ENCODE measurements at regions not wholly inside any gene's neighbourhood (a gene's known extent, or its start where the extent isn't known, plus 50 kb on each side); places are given as distances from the start of the nearest gene placed in this dataset.

- no peaks in the 10 kb centered on the region for H3F3A ChIP-seq (ENCODE audit: insufficient read depth, low read depth)
- ChIA-PET CTCF (no interaction called here), POLR2A (ENCODE audit: unreplicated experiment) (interaction anchor here (0.7 kb wide), 1 partner anchor 920 kb away, joined by 3 read pairs; no protein-coding TSS in a partner anchor)
- H2AFZ ChIP-seq, result no peak overlapping the region
- H4K20me1 ChIP-seq (ENCODE audit: insufficient read depth), result no peaks in the 10 kb centered on the region
- TF ChIP-seq CTCF (conservative IDR thresholded peaks at IDR 0.05) (no peak), EZH2 (IDR thresholded peaks at IDR 0.05; ENCODE audit: low read depth) (no peak)
- no TSS peak for BruUV-seq (replicated peaks)
- no peaks in the 10 kb centered on the region for H3K79me2 ChIP-seq (ENCODE audit: low read depth)
- no peak overlapping the region for H3K4me2 ChIP-seq
- no peaks in the 10 kb centered on the region for H3K27me3 ChIP-seq (ENCODE audit: insufficient read depth, low read depth)
- no peak for DNase-seq
- no peaks in the 10 kb centered on the region for H3K9me3 ChIP-seq (ENCODE audit: insufficient read depth, low read depth)
- H3K36me3 ChIP-seq (ENCODE audit: low read depth), result no peaks in the 10 kb centered on the region
- intact Hi-C loops (cut with micrococcal nuclease; ENCODE audit: unreplicated experiment), result no loop called here
- H3K9me2 ChIP-seq (ENCODE audit: insufficient read depth), result no peaks in the 10 kb centered on the region
- H3K4me1 ChIP-seq (replicated peaks; ENCODE audit: insufficient read depth), result no peaks in the 10 kb centered on the region
- no peak overlapping the region for H3K27ac ChIP-seq
- no peak overlapping the region for H3K4me3 ChIP-seq
These were observed 188.0 kb downstream of the SEMA6A start for GRCh38 chr5:116386633-116387032.

GRCh38 chr5:116382874-116383266 is 191.8 kb downstream of the SEMA6A start:
- Histone ChIP-seq H3K4me3 (no peak overlapping the region), H3K9me3 (ENCODE audit: insufficient read depth, low read depth) (no peaks in the 10 kb centered on the region), H3K79me2 (ENCODE audit: low read depth) (no peaks in the 10 kb centered on the region), H3K36me3 (ENCODE audit: low read depth) (no peaks in the 10 kb centered on the region), H3K4me2 (no peak overlapping the region), H3K4me1 (replicated peaks; ENCODE audit: insufficient read depth) (no peaks in the 10 kb centered on the region), H4K20me1 (ENCODE audit: insufficient read depth) (no peaks in the 10 kb centered on the region), H3K27me3 (ENCODE audit: insufficient read depth, low read depth) (no peaks in the 10 kb centered on the region), H3K9me2 (ENCODE audit: insufficient read depth) (no peaks in the 10 kb centered on the region), H3F3A (ENCODE audit: insufficient read depth, low read depth) (no peaks in the 10 kb centered on the region), H2AFZ (no peak overlapping the region), H3K27ac (no peak overlapping the region)
- no peak for DNase-seq
- ChIA-PET CTCF (no interaction called here), POLR2A (ENCODE audit: unreplicated experiment) (no interaction called here)
- TF ChIP-seq EZH2 (IDR thresholded peaks at IDR 0.05; ENCODE audit: low read depth), result no peak
- TF ChIP-seq CTCF (conservative IDR thresholded peaks at IDR 0.05), result no peak
- intact Hi-C loops (cut with micrococcal nuclease; ENCODE audit: unreplicated experiment), result no loop called here
- BruUV-seq (replicated peaks), result no TSS peak

DNA sequence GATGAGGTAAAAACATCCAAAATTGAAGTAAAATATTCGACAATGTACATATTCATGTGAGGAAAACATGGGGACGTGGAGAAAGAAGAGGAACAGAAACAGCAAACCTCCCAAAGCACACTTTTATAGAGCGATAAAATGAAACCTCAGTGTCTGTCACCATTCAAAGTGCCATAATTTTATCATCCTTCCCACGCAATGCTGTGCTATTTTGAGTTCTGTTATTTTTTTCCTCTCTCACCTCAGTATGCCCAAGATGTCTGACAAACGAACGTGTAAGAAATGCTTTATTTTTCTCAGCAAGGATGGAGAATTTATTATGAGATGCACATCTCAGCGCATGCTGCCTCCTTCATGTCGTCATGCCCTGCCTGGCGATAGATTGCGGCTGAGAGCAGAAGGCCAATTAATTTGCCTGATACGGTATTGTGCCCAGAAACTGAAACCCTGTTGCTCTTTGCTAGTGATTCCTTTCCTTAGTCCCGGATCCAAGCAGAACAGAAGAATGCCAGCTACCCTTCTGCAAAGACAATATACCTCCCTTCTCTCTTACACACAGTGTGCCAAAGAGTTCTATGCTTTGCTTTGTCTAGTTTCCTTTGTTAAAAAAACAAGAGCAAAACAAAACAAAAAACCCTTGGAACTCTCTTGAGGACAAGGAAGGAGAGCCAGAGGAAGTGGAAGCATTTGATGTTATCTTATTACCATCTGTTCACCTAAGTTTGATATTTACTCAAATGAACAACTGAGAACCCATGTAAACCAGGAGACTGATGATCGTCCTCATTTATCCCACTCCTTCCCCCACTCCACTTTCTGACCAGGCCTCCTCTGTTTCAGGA is 192.4 kb downstream of the SEMA6A start:
- Histone ChIP-seq H3K4me1 (replicated peaks; ENCODE audit: insufficient read depth) (no peaks in the 10 kb centered on the region), H3K27me3 (ENCODE audit: insufficient read depth, low read depth) (no peaks in the 10 kb centered on the region), H3K9me2 (ENCODE audit: insufficient read depth) (no peaks in the 10 kb centered on the region), H3K4me2 (no peak overlapping the region), H3K79me2 (ENCODE audit: low read depth) (no peaks in the 10 kb centered on the region), H3K9me3 (ENCODE audit: insufficient read depth, low read depth) (no peaks in the 10 kb centered on the region), H3F3A (ENCODE audit: insufficient read depth, low read depth) (no peaks in the 10 kb centered on the region), H2AFZ (no peak overlapping the region), H3K36me3 (ENCODE audit: low read depth) (no peaks in the 10 kb centered on the region), H3K4me3 (no peak overlapping the region), H3K27ac (no peak overlapping the region), H4K20me1 (ENCODE audit: insufficient read depth) (no peaks in the 10 kb centered on the region)
- TF ChIP-seq CTCF (conservative IDR thresholded peaks at IDR 0.05), result no peak
- no peak for TF ChIP-seq EZH2 (IDR thresholded peaks at IDR 0.05; ENCODE audit: low read depth)
- BruUV-seq (replicated peaks), result no TSS peak
- ChIA-PET POLR2A (ENCODE audit: unreplicated experiment) (no interaction called here), CTCF (no interaction called here)
- no peak for DNase-seq
- intact Hi-C loops (cut with micrococcal nuclease; ENCODE audit: unreplicated experiment), result no loop called here
